ENCODE measurements at regions not wholly inside any gene's neighbourhood (a gene's known extent, or its start where the extent isn't known, plus 50 kb on each side); places are given as distances from the start of the nearest gene placed in this dataset.
A peak's percentile ranks its signal among the peaks of the same experiment; 100 is the strongest.

GRCh38 chr5:82356808-82357671 is 78.9 kb upstream of the RPS23 start:
- peak; percentile 95 for DNase-seq (ENCODE audit: low read depth)

GRCh38 chr5:82356021-82356420 is 77.9 kb upstream of the RPS23 start:
- DNase-seq (ENCODE audit: low read depth) = no peak

- DNase-seq (ENCODE audit: low read depth) = no peak
Observed at GRCh38 chr5:82355496-82355895, 77.3 kb upstream of the RPS23 start.

GRCh38 chr5:82355053-82355452 is 76.9 kb upstream of the RPS23 start:
- DNase-seq (ENCODE audit: low read depth) = no peak

GRCh38 chr5:82354543-82354942 is 76.4 kb upstream of the RPS23 start:
- DNase-seq (ENCODE audit: low read depth) = no peak

- DNase-seq (ENCODE audit: low read depth) = no peak
Observed at GRCh38 chr5:82353522-82353921, 75.4 kb upstream of the RPS23 start.

GRCh38 chr5:82352146-82352791 is 74.1 kb upstream of the RPS23 start:
- DNase-seq (ENCODE audit: low read depth) = peak; percentile 67

GRCh38 chr5:82351754-82352145 is 73.6 kb upstream of the RPS23 start:
- peak; percentile 84 for DNase-seq (ENCODE audit: low read depth)

- DNase-seq (ENCODE audit: low read depth) = no peak
Observed at GRCh38 chr5:82351297-82351696, 73.1 kb upstream of the RPS23 start.

GRCh38 chr5:82349652-82350051 is 71.5 kb upstream of the RPS23 start:
- peak; percentile 51 for DNase-seq (ENCODE audit: low read depth)

- no peak for DNase-seq (ENCODE audit: low read depth)
Observed at GRCh38 chr5:82348784-82349425, 70.8 kb upstream of the RPS23 start.

- DNase-seq (ENCODE audit: low read depth) = peak; percentile 71
Observed at GRCh38 chr5:82347201-82347865, 69.2 kb upstream of the RPS23 start.

- DNase-seq (ENCODE audit: low read depth) = no peak
Observed at GRCh38 chr5:82346399-82347165, 68.4 kb upstream of the RPS23 start.

GRCh38 chr5:82345108-82345507 is 67.0 kb upstream of the RPS23 start:
- DNase-seq (ENCODE audit: low read depth) = no peak

- no peak for DNase-seq (ENCODE audit: low read depth)
Observed at GRCh38 chr5:82341325-82341724, 63.2 kb upstream of the RPS23 start.

GRCh38 chr5:82340799-82341198 is 62.6 kb upstream of the RPS23 start:
- DNase-seq (ENCODE audit: low read depth) = no peak

- DNase-seq (ENCODE audit: low read depth) = no peak
Observed at GRCh38 chr5:82339792-82340191, 61.6 kb upstream of the RPS23 start.

GRCh38 chr5:82338771-82339373 is 60.7 kb upstream of the RPS23 start:
- no peak for DNase-seq (ENCODE audit: low read depth)

GRCh38 chr5:82336959-82337351 is 58.8 kb upstream of the RPS23 start:
- DNase-seq (ENCODE audit: low read depth) = no peak

GRCh38 chr5:82336226-82336958 is 58.2 kb upstream of the RPS23 start:
- no peak for DNase-seq (ENCODE audit: low read depth)

GRCh38 chr5:82335806-82336205 is 57.7 kb upstream of the RPS23 start:
- DNase-seq (ENCODE audit: low read depth) = peak; percentile 32

Data from ELR (cell line).